ENCODE measurements at regions not wholly inside any gene's neighbourhood (a gene's known extent, or its start where the extent isn't known, plus 50 kb on each side); places are given as distances from the start of the nearest gene placed in this dataset.

DNA sequence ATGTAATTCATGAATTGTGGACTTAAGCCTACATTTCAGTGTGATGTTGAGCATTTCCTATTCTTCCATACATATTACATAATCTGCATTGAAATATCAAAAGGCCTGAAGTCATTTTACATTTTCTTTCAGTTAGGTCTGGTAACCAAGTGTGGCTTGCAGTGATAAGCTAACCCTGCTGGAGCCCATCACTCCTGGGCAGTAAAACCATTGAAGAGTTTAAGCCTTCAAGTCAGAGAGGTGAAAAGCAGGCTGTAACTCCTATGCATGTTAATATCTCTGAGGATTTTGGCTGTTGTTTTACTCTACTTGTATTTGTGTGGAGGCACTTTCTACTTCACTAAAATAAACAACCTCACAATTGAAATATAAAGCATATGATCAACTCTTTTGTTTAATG, 248.8 kb downstream of the SLITRK5 start:
- TF ChIP-seq, protein P1, sequence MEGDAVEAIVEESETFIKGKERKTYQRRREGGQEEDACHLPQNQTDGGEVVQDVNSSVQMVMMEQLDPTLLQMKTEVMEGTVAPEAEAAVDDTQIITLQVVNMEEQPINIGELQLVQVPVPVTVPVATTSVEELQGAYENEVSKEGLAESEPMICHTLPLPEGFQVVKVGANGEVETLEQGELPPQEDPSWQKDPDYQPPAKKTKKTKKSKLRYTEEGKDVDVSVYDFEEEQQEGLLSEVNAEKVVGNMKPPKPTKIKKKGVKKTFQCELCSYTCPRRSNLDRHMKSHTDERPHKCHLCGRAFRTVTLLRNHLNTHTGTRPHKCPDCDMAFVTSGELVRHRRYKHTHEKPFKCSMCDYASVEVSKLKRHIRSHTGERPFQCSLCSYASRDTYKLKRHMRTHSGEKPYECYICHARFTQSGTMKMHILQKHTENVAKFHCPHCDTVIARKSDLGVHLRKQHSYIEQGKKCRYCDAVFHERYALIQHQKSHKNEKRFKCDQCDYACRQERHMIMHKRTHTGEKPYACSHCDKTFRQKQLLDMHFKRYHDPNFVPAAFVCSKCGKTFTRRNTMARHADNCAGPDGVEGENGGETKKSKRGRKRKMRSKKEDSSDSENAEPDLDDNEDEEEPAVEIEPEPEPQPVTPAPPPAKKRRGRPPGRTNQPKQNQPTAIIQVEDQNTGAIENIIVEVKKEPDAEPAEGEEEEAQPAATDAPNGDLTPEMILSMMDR (IDR thresholded peaks at IDR 0.05 in 2 of 3, conservative IDR thresholded peaks at IDR 0.05 in 1 of 3; ENCODE audit: borderline replicate concordance in 1 of 3, insufficient read depth in 1 of 3, low read depth in 2 of 3, low read length in 2 of 3), result no peak
- TF ChIP-seq RAD21 (IDR thresholded peaks at IDR 0.05; ENCODE audit: low read depth), result no peak
- TF ChIP-seq EZH2 (IDR thresholded peaks at IDR 0.05), result no peak
- no peak for TF ChIP-seq EZH2phosphoT487 (IDR thresholded peaks at IDR 0.05; ENCODE audit: borderline replicate concordance)
- TF ChIP-seq CEBPB (IDR thresholded peaks at IDR 0.05; ENCODE audit: low read depth), result no peak
- no peak for TF ChIP-seq CBX3 (IDR thresholded peaks at IDR 0.05; ENCODE audit: low read depth)
- TF ChIP-seq, protein P2, sequence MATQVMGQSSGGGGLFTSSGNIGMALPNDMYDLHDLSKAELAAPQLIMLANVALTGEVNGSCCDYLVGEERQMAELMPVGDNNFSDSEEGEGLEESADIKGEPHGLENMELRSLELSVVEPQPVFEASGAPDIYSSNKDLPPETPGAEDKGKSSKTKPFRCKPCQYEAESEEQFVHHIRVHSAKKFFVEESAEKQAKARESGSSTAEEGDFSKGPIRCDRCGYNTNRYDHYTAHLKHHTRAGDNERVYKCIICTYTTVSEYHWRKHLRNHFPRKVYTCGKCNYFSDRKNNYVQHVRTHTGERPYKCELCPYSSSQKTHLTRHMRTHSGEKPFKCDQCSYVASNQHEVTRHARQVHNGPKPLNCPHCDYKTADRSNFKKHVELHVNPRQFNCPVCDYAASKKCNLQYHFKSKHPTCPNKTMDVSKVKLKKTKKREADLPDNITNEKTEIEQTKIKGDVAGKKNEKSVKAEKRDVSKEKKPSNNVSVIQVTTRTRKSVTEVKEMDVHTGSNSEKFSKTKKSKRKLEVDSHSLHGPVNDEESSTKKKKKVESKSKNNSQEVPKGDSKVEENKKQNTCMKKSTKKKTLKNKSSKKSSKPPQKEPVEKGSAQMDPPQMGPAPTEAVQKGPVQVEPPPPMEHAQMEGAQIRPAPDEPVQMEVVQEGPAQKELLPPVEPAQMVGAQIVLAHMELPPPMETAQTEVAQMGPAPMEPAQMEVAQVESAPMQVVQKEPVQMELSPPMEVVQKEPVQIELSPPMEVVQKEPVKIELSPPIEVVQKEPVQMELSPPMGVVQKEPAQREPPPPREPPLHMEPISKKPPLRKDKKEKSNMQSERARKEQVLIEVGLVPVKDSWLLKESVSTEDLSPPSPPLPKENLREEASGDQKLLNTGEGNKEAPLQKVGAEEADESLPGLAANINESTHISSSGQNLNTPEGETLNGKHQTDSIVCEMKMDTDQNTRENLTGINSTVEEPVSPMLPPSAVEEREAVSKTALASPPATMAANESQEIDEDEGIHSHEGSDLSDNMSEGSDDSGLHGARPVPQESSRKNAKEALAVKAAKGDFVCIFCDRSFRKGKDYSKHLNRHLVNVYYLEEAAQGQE (IDR thresholded peaks at IDR 0.05; ENCODE audit: low read depth), result no peak
- TF ChIP-seq JUND (IDR thresholded peaks at IDR 0.05), result no peak

Data from HCT116 (cell line).